Left renal pelvis (tissue), 4 donors: ENCODE measurements at regions not wholly inside any gene's neighbourhood (a gene's known extent, or its start where the extent isn't known, plus 50 kb on each side); places are given as distances from the start of the nearest gene placed in this dataset.

Source experiments
- DNase-seq, 4 donors: peaks; one replicate each; pipeline ENCODE4 v3.0.0-alpha.2; 2013; ENCODE audit warnings: low read depth in 4 of 4, low spot score in 3 of 4

DNA sequence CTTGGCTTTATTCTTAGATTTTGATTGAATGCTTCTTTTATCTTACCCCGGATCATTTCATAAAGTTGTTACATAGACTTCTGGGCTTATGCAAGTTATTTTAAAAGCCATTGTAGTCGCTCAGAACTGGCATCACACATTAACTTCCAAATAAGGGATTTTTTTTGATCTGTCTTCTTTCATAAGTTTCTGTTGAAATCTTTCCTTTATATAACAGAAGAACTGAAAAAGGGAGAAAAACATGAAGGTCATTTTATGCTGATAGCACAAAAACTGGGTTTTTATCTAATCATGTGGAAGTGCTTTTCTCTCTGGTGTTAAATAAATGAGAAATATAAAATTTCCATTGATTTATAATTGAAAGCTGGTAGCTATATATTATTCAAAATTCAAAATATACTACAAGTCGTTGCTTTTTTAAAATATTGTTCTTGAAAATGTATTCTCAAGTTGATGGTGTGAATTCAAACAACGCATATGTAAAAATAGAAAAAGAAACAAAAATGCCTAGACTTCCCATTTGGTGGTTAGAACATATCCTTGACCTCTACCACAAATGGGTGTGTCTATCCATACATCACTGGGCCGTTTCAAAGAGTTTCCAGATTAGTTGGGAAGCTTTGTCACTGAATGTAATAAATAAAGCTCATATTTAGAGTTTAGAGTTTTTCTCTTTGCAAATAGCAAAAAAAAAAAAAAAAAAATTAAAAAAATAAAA, 258.3 kb upstream of the ZPLD1 start:
- no peak for DNase-seq

DNA sequence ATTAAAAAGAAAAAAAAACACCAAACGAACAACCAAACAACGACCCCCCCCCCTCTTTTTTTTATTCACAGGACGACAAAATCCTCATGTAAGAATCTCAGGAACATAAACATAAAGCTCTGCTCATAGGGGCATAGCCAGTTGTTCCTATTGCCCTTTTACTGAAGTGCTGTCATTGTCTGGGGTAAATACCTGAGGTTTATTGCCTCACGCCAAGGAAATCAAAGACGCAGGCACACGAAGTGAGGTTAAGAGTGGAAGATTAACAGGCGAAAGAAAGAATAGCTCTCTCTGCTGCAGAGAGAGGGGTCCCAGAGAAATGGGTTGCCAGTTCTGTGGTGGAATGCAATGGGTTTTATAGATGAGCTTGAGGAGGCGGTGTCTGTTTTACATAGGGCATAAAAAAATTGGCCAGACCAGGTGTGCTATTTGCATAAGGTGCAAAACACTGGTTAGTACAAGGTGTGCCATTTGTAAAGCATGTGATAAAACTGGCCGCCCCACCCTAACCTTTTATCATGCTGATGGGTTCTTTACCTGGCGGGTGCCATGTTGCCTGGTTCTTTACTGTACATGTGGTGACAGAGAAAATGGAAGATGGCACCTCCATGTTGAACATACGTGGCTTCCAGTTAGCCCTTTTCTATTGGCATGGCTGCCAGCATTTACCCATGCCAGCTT, 257.6 kb upstream of the ZPLD1 start:
- DNase-seq = no peak

DNA sequence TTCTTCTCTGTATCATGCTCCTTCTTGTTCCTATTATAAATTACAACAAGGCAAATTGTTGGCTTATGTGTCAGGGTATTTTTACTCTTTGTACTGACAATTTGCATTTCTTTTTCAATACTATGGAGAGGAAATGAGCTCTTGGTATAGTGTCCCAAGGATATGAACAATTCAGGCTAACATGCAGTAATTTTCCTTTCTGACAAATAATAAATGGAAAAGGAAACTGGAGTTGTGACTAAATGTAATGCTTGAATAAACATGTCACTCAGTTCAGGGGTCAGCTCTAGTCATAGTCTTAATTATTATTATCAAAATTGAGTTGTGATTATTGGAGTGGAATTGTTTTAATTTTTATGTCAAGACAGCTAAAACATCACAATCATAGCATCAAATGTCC, 256.0 kb upstream of the ZPLD1 start:
- DNase-seq = no peak

DNA sequence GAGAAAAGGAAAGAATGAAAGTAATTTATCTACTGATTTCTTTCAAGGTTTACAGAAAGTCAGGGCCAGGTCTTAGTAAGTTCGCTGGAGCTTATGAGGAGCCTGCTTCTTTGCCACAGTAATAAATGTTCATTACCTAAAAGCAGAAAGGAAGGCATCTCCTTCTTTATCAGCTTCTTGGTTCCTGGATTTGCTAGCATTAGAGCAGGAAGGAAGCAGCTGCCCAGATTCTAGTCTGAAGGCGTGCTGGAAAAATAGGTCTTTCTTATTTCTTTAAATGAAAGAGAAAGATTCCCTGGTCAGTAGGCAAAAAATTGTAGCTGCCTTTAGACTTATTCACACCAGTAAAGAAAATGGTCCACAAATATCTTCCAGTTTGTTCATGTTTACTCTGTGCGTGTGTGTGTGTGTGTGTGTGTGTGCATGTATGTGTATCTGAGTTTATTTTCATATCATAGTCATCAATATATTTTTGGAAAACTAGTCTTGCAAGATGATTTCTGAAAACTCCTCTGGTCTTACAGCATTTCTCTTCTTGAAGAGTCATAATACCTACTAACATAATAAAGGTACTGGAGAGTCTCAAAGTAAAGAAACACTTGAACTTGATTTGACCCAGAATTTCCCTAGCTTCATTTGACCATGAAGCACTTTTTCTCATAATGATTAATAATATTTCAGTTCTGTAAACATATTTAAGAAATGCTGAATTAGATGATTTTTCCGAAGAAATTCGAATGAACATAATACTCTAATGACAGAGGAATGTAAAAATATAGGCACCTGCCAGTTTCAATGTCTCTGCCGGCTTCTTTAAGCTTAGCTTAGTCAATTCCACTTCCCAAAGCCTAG, 255.3 kb upstream of the ZPLD1 start:
- no peak for DNase-seq

DNA sequence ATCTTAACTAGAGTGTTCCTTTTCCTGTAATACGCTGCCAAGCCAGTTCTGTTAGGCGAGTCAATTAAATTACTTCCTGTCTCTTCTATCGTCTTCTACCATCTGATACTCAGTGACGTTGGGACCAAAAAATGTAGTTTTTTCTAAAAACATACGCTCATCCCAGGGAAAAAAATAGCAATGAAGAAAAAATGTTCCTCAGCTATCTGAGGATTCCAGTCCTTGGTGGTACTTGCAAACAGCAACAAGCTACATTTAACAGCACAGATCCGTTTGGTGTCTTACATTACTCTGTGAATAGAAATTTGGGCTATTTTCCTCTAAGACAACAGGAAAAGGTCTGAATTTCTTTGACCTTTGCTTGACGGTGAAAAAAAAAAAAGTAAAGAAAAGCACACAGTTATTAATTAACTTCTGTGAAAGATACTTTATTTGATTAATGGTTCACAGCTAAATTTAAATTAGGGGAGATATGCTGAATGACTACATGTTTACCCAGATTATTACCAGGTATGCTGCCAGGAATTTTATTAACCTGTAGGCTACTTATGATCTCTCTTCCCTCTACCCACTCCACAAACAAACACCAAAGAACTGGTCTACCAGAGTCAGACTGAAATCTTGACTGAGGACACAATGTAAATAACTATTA, 254.4 kb upstream of the ZPLD1 start:
- DNase-seq = no peak

DNA sequence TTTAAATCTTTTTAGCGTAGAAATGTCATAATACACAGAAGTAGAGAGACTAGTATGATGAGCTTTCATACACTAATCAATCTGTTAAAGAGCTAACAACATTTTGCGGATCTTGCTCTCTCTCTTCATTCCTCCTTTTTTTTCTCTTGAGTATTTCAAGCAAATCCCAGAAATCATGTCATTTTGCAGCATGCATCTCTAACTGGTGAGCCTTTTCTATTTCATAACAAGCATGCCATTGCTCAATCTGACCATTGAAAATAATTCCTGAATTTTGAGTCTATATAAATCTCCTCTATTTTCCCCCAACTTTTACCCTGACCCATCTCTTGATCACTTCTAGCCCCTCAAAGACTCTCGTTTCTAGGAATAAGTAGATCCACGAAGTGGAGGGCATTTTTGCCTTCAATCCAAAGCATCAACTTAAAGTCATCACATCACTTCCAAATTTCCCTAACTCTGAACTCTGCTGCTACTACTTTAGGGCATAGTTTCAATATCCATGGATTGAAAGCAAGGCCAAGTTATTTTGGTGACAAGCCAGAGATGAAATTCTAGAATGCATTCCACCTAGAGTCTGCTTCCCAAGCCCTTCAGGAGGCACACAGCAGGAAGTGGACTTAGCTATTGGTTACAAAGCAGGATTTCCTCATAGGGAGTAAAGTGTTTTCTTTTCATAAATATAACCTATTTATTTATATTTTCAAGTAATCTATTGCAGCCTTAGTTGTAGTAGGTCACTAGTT, 253.5 kb upstream of the ZPLD1 start:
- no peak for DNase-seq

DNA sequence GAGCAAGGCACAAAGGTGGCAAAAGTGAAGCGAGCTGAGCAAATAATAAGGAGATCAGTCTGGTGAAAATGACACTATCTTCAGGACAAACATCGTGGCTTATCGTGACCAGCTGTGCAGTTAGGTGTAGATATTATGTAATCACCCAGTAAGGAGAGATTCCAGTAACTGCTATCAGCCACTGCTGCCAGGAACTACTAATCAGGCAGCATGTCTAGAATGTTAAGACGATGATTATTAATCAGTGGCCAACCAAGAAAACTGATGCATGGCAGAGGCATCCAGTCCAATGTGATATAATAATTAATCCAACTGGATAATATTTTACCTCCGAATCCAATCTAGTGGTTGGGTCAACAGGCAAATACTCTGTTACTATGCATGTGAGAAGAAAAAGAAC, 252.7 kb upstream of the ZPLD1 start:
- no peak for DNase-seq

DNA sequence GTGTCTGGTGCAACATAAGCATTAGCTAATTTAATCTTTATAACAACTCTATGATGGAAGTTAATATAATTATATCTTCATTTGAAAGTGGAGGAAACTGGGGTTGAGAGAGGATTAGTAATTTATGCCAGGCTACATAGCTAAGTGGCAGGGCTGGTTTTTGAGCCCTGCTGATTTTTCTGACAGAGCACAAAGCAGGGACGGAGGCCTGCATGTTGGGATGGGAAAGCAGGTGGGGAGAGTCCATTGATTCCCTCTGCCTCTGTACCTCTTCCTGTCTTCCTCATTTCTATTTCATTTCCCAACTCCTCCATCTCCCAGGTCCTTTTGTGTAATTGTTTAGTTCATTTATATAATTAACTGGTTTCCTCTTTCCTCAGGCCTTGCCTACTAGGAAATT, 251.6 kb upstream of the ZPLD1 start:
- DNase-seq = no peak

DNA sequence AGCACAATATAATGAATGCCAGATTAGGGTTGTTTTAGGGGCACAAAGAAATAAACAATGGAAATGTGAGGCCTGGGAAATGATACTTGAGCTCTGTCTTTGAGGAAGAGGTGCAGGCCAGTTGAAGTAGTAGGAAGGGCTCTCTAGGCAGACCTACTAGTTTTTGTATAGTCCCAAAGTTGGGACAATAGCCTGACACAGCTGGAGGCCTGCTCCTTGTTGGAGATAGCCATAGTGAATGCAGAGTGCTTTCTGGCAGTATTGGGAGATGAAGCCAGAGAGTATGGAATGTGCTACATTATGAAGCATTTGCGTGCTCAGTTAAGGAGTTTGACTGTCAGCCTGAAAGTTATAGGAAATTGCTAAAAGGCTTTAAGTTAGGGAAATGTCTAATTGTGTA, 251.2 kb upstream of the ZPLD1 start:
- DNase-seq = no peak

DNA sequence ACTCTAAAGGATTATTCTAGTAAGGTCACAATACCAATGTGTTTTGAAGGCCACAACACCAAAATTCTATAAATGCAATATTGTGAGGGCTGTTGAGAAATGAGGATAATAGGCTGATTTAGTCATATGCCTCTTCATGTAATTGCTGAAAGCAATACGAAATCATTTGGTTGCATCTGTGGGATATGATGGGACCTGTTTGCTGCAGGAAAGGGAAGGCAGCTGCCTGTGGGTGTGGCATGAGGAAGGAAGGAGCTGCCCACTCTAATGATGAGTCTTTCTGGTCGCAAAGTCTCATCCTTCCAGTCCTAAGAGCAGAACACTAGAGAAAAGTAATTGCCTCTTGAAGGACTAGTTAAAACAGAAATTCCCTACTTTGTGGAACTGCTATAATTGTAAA, 245.3 kb upstream of the ZPLD1 start:
- DNase-seq = no peak

DNA sequence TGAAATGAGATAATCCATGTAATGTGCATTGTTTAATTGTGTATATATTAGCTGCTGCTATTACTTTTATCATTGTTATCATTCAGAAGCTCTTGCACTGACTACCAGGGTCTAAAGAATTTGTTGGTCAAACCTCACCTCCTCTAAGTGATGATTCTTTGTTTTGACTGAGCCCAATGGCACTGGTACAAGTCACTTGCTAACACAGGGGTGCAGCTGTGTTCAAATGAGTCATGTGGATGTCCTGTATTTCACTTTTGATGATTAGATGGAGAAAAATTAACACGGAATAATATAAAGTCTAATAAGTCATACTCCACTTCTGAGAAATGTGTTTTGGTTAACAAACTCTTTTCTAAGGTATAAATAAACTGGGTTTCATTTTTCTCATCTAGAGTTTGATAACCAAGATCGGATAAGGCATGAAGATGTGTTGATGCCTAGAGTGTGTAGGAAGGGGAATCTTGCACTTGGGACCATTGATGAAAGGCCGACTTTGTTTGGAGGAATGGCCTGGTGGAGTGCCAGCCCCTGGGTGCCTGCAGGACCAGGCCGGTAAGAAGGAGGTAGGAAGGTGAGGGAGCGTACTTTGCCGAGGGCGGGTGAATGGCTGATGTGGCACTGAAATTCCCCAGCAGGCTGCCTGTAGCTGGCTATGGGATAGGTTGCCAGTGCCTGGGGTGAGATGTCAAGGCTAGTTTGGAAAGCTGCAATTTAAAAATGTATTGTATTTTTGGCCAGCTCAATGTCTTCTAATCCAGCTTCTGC, 244.7 kb upstream of the ZPLD1 start:
- DNase-seq = no peak

DNA sequence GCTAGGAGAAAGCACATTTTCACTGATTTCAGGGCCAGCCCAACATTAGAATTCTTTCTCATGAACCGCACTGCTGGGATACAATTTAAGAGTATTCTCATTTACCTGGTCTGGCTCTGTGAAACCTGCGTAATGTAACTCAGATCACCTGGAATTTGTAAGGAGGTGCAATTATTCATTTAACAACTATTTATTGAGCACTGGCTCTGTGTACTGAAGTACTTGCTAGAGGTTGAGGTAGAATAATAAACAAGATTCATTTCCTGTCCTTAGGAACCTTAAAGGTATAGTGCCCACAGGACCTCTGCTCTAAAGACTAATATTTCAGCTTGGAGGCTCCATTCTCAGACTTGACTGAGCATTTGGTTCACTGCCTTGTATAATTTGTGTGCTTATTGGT, 242.2 kb upstream of the ZPLD1 start:
- no peak for DNase-seq

DNA sequence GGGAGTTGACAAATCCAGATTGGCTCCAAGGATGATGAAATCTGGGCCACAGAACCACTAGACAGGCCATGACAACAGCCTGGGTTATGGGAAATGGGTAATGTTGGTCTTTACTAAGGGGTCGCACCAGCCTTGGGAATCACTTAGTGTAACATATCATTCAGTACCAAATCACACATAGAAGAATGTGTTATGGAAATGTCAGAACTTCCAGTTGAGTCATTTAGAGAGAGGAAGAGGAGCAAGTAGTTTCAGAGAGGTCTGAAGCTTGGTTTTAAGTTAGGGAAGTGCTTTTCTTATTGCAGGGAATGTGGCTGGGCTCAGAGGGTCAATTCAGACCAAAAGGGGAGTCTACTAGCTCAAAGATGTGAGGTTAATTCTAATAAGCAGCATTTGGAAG, 241.6 kb upstream of the ZPLD1 start:
- no peak for DNase-seq

DNA sequence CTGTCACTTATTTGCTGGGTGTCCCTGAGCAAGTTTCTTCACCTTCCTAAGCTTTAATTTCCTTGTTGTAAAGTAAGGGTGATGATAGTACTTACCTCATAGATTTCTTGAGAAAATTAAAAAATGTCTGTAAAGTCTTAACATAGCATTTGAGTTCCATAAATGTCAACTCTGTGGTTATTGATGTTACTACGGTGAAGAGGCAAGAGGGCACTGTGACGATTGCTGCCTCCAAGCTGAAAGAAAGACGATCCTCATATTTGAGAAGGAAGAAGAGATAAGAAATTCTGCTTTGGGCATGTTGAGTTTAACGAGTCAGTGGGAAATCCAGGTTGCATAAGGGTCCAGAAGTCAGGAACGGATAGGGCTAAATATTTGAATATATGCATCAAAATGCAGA, 240.8 kb upstream of the ZPLD1 start:
- DNase-seq = no peak

DNA sequence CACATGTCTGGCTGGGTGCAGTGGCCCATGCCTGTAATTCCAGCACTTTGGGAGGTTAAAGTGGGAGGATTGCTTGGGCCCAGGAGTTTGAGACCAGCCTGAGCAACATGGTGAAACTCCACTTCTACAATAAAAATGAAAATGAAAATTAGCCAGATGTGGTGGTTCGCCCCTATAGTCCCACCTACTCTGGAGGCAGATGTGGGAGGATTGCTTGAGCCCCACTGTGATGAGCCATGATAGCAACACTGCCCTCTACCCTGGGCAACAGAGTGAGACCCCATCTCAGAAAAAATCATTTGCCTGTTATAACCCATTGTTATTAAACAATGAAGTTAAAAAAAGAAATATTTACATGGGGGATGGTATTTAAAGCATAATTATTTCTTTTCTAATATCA, 240.1 kb upstream of the ZPLD1 start:
- DNase-seq = no peak

DNA sequence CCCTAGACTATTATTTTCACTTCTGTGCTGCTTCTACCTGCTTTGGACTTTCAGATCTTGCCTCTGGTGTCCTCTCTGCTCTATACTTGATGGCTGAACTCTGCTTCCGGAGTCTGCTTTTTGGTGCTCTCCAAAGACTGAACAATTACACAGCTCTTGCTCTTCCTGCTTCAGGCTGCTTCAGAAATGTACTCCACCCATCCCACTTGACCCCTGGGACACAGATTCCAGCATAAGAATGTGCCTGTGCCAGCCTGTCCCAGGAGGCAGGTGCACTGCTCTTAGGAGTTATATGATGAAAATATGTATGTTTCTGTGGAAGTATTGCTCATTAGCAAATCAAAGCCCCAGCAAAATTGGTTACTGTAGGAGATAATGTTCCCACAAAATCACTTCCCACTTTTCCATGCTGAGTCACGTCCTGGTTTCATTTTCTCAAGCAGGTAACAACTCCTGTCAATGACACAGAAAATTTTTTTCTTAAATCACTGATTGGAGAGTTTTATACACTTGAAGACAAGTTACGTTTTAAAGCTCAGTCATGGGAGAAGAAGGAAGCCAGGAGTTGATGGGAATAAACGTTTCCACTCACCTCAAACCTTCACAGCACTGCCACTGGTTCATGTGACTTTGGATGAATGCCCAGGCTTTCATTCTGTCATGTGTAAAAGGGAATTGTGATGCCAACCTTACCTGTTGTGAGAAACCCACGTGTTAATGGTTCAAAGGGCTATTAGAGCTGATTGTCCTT, 239.4 kb upstream of the ZPLD1 start:
- no peak for DNase-seq

DNA sequence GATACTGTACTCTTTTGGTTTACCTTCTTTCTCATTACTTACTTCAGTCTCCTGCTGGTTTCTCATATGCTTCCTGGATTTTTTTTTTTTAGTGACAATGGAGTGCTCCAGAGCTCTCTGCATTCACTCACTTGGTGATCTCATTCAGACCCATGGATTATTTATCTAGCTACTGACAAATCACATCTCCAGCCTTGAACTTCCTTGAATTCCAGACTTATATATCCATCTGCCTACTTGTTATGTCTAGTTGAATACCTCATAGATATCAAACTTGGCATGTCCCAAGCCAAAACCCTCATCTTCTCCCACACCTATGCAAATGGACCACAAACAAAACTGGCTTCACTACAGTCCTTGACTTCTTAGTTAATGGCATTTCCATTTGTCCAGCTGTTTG, 234.7 kb upstream of the ZPLD1 start:
- DNase-seq = no peak

DNA sequence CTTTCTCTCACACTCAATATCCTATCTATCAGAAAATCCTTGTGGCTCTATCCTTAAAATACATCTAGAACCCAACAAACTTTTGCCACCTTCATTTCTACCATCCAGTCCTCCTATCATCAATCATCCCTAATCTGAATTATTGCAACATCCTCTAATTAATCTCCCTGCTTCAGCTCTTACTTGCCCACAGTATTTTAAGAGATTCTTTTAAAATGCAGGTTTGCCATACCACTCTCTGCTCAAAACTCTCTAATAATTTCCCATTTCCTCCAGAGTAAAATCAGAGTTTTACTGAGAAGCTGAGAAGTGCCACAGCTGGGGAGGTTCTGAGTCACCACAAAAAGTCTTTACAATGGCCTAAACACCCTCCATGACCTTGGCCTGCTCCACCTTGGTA, 234.3 kb upstream of the ZPLD1 start:
- no peak for DNase-seq

DNA sequence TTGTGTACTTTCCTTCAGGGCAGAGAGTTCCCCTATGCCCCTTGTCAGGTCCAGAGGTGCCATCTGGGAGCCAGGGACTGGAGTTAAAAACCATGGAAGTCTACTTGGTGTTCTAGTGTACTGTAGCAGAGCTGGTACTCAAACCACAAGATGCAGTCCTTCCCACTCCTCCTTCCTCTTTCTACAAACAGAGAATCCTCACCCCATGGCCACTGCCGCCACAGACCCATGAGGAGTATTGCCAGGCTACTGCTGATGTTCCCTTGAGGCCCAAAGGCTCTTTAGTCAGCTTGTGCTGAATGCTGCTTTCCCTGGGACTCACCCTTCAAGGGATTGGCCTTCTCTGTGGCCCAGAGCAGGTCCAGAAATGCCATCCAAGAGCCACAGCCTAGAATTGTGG, 229.2 kb upstream of the ZPLD1 start:
- no peak for DNase-seq
